ENCODE measurements at regions not wholly inside any gene's neighbourhood (a gene's known extent, or its start where the extent isn't known, plus 50 kb on each side); places are given as distances from the start of the nearest gene placed in this dataset.

DNA sequence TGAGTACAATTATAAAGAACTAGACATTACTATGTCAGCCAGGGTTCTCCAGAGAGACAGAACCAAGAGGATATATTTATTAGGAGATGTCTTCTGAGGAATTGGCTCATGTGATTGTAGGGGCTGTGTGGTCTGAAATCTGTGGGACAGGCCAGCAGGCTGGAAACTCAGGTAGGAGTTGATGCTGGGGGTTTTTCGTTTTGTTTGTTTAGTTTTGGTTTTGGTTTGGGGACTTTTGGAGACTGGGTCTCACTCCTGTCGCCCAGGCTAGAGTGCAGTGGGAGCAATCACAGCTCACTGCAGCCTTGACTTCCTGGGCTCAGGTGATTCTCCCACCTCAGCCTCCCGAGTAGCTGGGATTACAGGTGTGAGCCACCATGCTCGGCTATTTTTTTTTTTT lies 132.9 kb upstream of the ERRFI1 start:
- DNase-seq (ENCODE audit: low read depth in 1 of 2, low spot score in 1 of 2) = no peak
- H3K27me3 ChIP-seq (ENCODE audit: insufficient read depth, poor library complexity, severe bottlenecking) = no peaks in the 10 kb centered on the region
- TF ChIP-seq, protein P1, sequence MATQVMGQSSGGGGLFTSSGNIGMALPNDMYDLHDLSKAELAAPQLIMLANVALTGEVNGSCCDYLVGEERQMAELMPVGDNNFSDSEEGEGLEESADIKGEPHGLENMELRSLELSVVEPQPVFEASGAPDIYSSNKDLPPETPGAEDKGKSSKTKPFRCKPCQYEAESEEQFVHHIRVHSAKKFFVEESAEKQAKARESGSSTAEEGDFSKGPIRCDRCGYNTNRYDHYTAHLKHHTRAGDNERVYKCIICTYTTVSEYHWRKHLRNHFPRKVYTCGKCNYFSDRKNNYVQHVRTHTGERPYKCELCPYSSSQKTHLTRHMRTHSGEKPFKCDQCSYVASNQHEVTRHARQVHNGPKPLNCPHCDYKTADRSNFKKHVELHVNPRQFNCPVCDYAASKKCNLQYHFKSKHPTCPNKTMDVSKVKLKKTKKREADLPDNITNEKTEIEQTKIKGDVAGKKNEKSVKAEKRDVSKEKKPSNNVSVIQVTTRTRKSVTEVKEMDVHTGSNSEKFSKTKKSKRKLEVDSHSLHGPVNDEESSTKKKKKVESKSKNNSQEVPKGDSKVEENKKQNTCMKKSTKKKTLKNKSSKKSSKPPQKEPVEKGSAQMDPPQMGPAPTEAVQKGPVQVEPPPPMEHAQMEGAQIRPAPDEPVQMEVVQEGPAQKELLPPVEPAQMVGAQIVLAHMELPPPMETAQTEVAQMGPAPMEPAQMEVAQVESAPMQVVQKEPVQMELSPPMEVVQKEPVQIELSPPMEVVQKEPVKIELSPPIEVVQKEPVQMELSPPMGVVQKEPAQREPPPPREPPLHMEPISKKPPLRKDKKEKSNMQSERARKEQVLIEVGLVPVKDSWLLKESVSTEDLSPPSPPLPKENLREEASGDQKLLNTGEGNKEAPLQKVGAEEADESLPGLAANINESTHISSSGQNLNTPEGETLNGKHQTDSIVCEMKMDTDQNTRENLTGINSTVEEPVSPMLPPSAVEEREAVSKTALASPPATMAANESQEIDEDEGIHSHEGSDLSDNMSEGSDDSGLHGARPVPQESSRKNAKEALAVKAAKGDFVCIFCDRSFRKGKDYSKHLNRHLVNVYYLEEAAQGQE (IDR thresholded peaks at IDR 0.05; ENCODE audit: insufficient replicate concordance, low read depth) = no peak
- H3K4me3 ChIP-seq (replicated peaks; ENCODE audit: insufficient read depth, low read length) = no peak overlapping the region
- no peak overlapping the region for H3K27ac ChIP-seq (replicated peaks)

DNA sequence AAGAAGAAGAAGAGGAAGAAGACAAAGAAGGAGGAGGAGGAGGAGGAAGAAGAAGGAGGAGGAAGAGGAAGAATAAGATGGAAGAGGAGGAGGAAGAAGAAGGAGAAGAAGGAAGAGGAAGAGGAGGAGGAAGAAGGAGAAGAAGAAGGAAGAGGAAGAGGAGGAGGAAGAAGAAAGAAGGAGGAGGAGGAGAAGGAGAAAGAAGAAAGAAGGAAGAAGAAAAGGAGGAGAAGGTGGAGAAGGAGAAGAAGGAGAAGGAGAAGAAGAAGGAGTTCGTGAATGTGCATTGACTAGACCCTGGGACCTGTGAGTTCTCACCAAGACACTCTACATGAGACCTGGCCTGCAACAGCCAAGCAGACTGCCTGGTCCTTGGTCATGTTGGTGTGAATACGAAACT lies 131.7 kb upstream of the ERRFI1 start:
- TF ChIP-seq GABPA (IDR thresholded peaks at IDR 0.05; ENCODE audit: low read depth) (no peak), POLR2AphosphoS5 (IDR thresholded peaks at IDR 0.05; ENCODE audit: low read depth) (no peak), SPI1 (IDR thresholded peaks at IDR 0.05; ENCODE audit: borderline replicate concordance, low read depth) (no peak)
- TF ChIP-seq, protein P1 (IDR thresholded peaks at IDR 0.05; ENCODE audit: insufficient replicate concordance, low read depth) = no peak
- TF ChIP-seq, protein P2, sequence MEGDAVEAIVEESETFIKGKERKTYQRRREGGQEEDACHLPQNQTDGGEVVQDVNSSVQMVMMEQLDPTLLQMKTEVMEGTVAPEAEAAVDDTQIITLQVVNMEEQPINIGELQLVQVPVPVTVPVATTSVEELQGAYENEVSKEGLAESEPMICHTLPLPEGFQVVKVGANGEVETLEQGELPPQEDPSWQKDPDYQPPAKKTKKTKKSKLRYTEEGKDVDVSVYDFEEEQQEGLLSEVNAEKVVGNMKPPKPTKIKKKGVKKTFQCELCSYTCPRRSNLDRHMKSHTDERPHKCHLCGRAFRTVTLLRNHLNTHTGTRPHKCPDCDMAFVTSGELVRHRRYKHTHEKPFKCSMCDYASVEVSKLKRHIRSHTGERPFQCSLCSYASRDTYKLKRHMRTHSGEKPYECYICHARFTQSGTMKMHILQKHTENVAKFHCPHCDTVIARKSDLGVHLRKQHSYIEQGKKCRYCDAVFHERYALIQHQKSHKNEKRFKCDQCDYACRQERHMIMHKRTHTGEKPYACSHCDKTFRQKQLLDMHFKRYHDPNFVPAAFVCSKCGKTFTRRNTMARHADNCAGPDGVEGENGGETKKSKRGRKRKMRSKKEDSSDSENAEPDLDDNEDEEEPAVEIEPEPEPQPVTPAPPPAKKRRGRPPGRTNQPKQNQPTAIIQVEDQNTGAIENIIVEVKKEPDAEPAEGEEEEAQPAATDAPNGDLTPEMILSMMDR (IDR thresholded peaks at IDR 0.05; ENCODE audit: insufficient read depth, low read length) = no peak
- DNase-seq (ENCODE audit: low read depth in 1 of 2, low spot score in 1 of 2) = no peak
- Histone ChIP-seq H3K27me3 (ENCODE audit: insufficient read depth, poor library complexity, severe bottlenecking) (no peaks in the 10 kb centered on the region), H3K27ac (replicated peaks) (no peak overlapping the region), H3K4me3 (replicated peaks; ENCODE audit: insufficient read depth, low read length) (no peak overlapping the region)

DNA sequence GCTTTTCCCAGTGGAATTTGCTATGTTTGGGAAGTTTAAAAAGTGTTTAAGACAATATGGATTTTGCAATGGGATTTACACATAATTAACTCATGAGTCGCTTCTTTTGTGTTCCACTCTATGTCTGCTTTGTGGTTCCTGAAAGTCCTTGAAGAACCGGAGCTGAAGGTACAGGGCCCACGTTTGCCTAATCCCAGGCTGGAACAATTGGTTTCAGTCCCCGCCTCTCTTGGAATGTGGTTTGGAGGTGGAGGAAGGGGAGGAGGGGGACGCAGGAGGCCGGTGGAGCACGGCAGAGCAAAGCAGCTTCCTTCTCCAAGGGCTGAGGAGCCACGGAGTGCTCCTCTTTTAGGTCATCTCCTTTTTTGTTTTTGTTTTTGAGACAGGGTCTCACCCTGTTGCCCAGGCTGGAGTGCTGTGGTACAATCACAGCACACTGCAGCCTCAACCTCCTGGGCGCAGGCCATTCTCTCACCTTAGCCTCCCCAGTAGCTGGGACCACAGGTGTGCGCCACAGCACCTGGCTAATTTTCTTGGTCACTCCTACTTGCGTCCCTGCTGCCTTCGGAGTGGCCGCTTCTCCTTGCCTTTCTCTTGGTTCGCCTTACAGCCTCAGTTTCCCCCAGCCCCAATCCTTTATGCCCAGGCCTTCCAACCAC lies 129.5 kb upstream of the ERRFI1 start:
- no peak for DNase-seq (ENCODE audit: low read depth in 1 of 2, low spot score in 1 of 2)
- TF ChIP-seq, protein P1 (IDR thresholded peaks at IDR 0.05; ENCODE audit: insufficient replicate concordance, low read depth) = no peak
- TF ChIP-seq, protein P2 (IDR thresholded peaks at IDR 0.05; ENCODE audit: insufficient read depth, low read length) = no peak
- TF ChIP-seq GABPA (IDR thresholded peaks at IDR 0.05; ENCODE audit: low read depth) (no peak), POLR2AphosphoS5 (IDR thresholded peaks at IDR 0.05; ENCODE audit: low read depth) (no peak), SPI1 (IDR thresholded peaks at IDR 0.05; ENCODE audit: borderline replicate concordance, low read depth) (no peak)
- H3K4me3 ChIP-seq (replicated peaks; ENCODE audit: insufficient read depth, low read length) = no peak overlapping the region
- H3K27me3 ChIP-seq (ENCODE audit: insufficient read depth, poor library complexity, severe bottlenecking) = no peaks in the 10 kb centered on the region
- H3K27ac ChIP-seq (replicated peaks) = no peak overlapping the region
